Posterior cingulate gyrus (tissue), 11 donors: ENCODE measurements at regions not wholly inside any gene's neighbourhood (a gene's known extent, or its start where the extent isn't known, plus 50 kb on each side); places are given as distances from the start of the nearest gene placed in this dataset.
"Not testable (repeated sequence)": the region's sequence is repeated elsewhere in the genome, so short reads cannot be mapped to it uniquely, and the experiment has no call there.

ENCODE experiments used
- DNase-seq, 10 donors: peaks; one replicate each; pipeline versions ENCODE4 v3.0.0 to v3.0.0-alpha.2; 2020 to 2021; ENCODE audit warnings: mixed read lengths in 3 of 10
- intact Hi-C: fragments of 100-400 bp; cut with DNase I; formaldehyde crosslinking; loops from one replicate; pipeline ENCODE4 v1.15.1; 2023

DNA sequence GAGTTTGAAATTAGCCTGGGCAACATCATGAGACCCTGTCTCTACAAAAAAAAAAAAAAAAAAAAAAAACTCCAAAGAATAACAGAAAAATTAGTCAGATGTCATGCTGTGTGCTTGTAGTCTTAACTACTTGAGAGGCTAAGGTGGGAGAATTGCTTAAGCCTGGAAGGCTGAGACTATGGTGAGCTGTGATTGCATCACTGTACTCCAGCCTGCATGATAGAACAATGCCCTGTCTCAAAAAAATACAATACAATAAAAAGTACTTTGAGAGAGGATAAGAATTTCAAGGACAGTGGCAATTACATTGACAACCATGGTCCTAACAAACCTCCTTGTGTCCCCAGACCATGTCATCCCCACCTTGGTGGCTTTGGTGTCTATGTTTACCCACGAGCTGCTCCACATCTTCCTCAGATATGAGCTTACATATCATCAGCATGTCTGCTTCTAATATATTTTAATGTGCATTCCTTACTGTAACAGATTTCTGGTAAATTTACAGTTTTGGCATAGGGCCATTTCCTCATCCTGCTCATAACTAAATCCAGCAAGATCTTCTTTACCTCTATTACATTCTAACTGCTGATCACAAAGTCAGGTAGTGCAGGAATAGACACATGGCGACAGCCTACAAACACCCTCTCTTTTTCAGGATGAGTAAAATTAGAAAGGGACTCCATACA lies 437.7 kb upstream of the HNRNPA3 start:
- intact Hi-C loops: no loop called here
- DNase-seq: no peak

DNA sequence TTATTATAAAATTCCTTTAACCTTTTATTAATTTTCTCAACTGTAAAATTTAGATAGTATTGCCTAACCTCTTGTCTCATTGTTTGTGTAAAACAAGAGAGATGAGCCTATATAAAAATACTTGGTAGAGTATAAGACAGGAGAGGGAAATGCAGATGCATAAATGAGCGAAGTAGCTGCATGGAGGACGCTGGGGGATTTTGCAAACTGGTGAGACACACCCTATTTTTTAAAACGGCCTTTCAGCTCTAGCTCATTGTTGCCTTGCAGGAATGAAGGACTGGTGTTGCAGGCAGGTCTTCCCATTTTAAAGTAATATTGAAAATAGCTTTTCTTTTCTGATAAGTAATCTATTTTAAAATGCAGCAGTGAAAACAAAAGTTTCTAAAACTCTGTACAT lies 435.3 kb upstream of the HNRNPA3 start:
- DNase-seq: no peak
- intact Hi-C loops: no loop called here

DNA sequence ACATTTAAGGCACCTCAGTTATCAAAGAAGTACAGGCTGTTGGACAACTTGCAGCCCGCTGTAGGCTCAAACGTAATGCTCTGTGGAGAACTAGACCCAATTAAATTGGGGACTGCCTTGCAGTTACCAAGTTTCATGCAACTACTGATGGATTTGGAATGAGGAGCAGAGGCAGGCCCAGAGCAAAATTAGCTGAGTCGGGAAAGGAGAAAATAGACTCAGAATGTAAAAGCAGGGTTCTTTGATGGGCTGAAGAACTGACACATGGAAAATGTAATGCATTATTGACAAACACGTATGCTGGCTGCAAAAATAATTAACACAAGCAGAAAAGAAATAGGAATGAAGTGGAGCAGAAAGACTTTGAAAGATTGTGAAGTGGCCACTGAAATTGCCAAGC lies 432.7 kb upstream of the HNRNPA3 start:
- no peak for DNase-seq
- intact Hi-C loops: no loop called here

DNA sequence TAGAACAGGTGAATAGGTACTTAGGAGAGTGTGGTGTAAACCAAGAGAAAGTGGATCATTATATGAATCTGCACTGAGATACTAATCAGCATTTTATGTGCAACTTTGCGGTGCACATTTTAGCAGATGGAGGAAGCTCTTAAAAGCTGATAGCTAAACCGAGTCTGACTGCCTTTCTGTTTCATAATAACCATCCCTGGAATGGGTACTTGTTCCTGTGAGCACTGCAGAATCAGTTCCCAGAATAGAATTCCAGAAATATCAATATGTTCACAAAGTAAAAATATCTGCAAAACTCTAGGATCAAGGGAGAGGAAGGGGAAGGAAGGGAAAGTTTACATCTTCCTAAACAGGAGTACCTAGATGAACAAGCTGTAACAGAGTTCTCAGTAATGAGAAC lies 432.2 kb upstream of the HNRNPA3 start:
- intact Hi-C loops: no loop called here
- DNase-seq: no peak

DNA sequence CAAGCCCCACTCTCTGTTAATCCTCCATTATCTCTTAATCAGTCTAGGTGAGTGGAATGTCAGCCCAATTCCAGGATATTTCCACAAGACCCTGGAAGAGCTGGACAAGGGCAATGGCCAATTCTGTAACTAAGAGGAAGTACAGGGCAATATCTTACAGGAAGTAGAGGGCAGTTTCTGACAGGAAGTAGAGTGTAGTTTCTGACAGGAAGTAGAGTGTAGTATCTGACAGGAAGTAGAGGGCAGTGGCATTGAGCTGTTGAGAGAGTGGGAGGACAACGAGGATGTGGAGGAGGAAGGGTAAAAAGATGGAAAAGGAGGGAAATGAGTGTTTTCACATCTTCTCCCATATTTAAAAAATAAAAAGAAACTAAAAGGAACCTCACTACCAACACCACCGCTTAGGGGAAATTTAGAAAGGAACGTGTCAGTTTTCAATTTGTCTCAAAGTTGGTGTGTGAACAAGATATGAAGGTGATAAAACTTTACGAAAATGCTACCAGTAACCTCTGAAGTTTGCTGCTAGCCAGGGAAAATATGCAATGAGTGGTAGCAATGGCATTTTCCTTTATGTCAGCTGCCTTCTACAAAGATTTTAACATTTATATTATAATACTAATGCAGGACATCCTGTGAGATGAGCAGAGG lies 430.9 kb upstream of the HNRNPA3 start:
- intact Hi-C loops: no loop called here
- DNase-seq: no peak

DNA sequence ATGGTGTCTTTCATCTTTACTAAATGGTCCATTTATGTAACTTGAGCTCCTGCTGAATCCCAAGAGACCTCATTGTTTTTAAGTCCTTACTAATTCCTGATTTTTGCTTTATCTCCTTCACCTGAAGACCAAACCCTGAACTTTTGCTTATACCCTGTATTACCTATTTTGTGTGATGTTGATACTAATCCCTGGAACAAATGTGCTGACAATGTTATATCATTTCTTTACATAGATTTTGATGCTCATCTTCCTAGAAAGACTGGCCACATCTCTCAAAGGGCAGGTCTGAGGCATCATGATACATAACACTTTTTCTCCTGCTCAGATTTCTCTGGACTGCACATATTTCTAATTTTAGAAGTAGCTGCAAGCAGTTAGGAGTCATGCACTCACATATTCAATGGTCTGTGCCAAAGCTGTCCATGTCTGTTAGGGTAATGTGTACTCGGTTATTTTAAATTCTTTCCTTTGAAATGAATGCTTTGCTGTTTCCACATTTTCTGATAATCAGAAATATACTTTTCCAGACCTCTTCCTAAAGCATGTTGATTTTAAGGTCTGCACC lies 427.9 kb upstream of the HNRNPA3 start:
- intact Hi-C loops: no loop called here

DNA sequence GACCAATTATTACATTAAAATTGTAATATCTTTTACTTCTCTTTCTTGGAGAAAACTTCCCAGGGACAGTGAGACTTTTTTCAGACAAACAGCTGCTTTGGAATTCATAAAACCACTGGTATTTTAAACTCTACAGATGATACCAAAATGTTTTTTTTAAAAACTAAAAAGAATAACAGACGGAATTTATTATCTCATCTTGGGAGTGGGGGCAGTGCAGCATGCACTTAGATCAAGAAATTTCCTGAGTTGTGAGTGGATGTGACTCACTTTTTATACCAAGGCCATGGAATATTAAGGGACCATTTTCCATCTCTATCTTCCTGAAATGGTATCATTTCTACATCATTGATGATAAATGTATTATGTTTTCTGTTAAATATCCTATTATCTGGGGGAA lies 422.8 kb upstream of the HNRNPA3 start:
- DNase-seq: no peak
- intact Hi-C loops: no loop called here

More for the DNA sequence above, 427.9 kb upstream of the HNRNPA3 start:
- DNase-seq: no peak

DNA sequence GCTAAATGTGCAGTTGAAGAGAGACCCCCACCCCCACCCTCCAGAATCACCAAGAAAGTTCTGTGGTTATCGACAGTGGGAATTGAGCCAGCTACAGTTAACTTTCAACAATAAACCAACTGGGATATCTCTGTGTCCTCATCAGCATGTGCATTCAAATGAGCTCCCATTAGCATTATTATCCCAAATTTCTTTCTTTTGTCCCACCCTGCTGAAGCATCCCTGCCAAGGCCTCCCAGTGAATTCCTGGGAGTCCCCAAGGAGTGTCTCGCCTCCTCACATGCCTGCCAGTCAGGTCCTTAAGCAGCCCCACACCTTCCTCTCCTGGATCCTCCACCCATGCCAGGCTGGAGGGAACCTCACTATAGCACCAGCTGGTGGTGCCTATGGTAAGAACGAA lies 422.1 kb upstream of the HNRNPA3 start:
- no peak for DNase-seq
- intact Hi-C loops: no loop called here

DNA sequence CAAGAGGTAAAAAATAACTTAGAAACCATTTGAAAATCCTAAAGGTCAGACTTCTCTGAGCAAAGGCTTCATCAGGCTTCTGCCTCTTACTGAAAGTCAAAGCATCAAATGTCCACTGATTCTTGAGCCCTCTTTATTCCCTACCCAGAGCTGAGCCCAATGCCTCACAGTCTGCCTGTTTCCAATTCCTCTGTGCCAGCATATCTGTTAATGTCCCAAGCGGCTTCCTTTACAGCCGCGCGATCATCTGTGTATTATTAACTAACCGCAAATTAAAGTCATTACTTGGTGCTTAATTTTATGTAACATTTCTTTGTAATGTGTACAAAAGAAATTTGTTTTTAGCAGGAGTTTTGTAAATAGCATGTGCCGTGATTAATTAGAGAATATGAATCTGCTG lies 418.8 kb upstream of the HNRNPA3 start:
- intact Hi-C loops: no loop called here
- DNase-seq: no peak

DNA sequence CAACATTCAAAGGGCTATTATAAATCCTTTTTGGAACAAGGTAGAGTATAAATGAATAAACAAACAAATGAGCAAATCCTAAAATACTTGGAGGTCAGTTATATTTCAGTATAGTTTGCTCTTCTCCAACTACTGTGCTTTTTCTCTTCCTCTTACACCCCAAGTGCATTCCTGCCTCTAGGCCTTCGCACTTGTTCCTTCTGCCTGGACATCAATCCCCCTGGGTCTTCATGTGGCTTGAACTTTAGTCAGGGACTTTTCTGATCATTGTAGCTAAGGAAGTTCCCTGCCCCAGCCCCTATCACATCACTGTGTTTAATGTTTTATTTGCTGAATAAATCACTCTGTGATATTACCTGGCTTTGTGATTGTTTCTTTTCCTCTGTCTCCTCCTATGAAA lies 418.2 kb upstream of the HNRNPA3 start:
- intact Hi-C loops: no loop called here
- DNase-seq: no peak

DNA sequence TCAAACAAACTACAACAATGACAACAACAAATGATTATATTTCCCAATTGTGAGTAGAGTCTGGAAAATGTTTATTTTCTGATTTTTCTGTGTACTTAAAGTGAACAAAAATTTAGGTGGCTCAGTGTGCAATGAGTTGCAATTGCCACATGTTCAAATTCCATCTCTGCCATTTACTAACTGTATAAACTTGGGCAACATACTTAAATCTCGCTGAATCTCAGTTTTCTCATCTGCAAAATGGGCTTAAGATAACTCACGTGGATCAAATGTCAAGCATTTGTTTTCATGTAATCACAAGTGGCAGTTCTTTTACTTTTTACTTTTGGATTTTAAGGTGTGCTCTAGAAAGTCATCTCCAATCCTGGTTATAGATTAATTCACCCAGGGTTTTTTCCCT lies 416.8 kb upstream of the HNRNPA3 start:
- no peak for DNase-seq
- intact Hi-C loops: no loop called here

DNA sequence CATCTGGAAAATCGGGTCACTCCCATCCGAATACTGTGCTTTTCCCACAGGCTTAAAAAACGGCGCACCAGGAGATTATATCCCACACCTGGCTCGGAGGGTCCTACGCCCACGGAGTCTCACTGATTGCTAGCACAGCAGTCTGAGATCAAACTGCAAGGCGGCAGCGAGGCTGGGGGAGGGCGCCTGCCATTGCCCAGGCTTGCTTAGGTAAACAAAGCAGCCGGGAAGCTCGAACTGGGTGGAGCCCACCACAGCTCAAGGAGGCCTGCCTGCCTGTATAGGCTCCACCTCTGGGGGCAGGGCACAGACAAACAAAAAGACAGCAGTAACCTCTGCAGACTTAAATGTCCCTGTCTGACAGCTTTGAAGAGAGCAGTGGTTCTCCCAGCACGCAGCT lies 415.9 kb upstream of the HNRNPA3 start:
- intact Hi-C loops, DNase-seq: not testable (repeated sequence)

DNA sequence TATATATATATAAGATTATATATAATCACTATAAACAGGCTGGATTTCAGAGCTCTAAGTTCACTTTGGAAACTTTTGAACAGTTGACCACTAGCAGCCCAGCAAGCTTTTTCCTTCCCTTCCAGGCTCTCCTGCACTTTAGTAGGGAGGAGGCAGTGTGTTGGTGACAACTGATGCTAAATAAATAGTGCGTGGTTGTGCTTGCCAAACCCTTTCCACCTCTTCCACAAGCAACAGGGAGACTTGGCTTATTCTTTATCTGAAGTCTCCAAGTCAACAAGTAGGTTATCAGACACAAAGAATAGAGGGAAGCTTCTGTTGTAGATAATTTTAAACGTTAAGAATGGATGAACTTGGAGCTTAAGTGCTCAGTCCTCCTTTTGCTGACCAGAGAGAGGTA lies 408.2 kb upstream of the HNRNPA3 start:
- intact Hi-C loops: no loop called here
- no peak for DNase-seq

DNA sequence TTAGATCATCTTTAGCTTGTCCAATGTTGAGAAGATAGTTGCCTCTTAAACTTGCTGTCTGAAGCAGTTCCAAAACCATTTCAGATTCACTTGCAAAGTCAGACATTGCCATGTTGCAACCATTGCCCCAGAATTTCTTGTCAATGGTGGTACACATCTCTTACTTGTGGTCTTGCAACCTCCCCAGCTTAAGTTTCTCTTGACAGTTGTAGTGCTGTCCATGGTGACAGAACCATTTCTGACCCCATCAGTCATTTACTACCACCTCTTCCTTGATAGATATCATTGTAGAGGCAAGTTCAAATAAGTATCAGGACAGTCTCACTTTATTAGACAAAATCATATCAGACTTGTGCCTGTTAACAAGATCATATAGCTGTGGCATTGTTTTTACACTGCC lies 407.2 kb upstream of the HNRNPA3 start:
- DNase-seq: no peak
- intact Hi-C loops: no loop called here

DNA sequence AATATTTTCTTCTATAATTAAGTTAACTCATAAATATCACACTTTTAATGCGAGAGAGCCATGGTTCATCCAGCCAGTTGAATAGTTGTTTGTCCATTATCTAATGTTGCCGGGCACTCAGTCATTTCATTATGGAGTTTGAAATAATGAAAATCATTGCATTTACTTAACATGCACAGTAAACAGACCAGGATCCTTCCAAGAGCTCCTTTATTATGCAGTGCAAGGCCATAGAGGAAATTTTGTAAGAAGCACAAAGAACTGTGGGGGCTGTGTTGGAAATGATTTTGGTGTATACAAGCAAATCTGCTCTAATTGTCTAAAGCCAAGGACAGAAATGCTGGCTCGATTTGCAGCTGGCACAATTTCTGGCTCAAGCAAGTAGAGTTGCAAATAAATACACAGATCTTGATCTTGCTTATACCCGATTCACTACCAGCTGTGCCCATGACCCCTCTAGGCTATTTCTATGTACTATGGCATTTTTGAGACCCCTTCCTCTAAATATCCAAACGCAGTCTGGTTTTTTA lies 400.3 kb upstream of the HNRNPA3 start:
- DNase-seq: peak in 1 of 10 donors; percentile 8
- intact Hi-C loops: loop anchor here (5.0 kb wide), 1 partner anchor 685 kb away; the partner anchor contains the start of gene HOXD8

DNA sequence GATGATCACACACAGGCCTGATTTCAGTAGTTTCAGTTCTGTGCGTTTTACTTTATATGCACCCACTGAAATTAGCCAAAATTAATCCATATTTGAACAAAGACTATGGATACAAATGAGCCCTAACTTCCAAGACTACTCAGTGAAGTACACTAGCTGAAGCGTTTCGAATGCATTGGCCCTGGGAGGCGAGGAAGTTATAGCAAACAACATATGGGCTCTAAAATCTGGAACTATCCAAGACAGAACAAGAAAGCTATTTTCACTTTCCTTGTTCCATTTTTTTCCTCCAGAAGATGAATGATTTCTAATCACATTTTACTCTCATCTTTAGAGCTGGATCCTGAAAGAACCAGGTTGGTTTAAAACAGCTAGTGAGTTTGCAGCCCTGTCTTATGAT lies 399.4 kb upstream of the HNRNPA3 start:
- no peak for DNase-seq
- intact Hi-C loops: loop anchor here (5.0 kb wide), 1 partner anchor 686 kb away; the partner anchor contains the start of gene HOXD8

DNA sequence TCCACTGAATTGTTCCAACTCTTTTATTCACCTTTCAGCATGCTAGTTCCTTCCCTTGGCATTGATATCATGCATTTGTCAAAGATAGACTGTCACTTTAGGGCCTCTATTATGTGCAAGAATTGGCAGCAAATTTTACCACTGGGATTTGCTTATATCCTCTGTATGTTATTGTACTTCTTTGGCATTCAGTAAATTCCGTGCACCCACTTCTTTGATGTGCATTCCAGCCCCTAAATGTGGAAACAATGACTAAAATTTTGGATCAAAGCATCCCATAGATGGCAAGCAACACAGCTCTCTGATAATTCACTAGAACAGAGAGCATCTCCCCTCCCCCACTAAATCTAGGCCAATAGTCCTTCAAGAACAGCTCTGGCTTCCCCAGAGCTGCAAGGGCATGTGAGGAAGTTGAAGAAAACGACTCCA lies 399.0 kb upstream of the HNRNPA3 start:
- DNase-seq: no peak
- intact Hi-C loops: loop anchor here (5.0 kb wide), 1 partner anchor 686 kb away; the partner anchor contains the start of gene HOXD8

DNA sequence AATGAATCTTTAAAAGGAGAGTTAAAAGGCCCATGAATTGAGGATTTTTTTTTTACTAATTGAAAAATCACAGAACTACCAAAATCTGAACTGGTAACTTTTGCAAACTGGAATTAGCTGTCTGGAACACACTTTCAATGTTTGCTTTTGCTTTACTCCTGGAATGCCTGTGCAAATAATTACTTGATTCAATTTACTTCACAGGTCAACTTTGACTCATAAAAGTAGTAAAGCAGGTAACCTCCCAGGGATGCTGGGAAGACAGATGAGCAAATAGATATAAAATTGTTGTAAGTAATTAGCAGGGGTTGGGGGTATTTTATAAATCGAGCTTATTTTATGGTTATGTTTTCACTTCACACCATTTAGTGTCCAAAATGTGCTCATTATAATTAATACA lies 398.3 kb upstream of the HNRNPA3 start:
- DNase-seq: no peak
- intact Hi-C loops: loop anchor here (5.0 kb wide), 1 partner anchor 687 kb away; the partner anchor contains the start of gene HOXD8

DNA sequence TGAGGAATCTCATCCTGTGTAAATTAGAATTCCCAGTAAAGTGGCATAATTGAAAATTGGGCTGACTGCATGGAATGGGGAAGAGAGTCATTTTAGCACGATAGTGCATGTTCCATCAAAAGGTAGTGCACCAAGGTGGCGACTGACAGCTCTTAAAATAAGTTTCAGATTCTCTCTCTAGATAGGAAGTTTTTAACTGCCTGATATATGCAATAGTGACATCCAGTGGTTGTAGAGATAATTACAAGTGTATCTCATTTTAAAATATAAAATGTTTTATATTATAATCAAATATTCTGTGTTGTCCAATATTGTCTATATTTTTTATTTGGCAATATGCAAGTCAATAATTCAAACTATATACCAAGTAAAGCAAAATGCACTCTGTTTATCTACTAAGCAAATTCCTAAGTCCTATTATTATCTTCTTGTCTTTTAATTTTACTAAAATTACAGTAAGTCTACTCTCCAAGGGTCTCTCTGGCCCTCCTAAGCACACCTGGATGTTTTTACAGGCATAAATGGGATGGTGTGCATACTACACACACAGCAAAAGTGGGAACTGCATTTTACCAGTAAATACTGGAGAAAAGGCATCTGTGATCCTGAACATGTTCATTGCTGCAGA lies 397.7 kb upstream of the HNRNPA3 start:
- no peak for DNase-seq
- intact Hi-C loops: loop anchor here (5.0 kb wide), 2 partner anchors 673 to 688 kb away; partner anchors contain the start of gene HOXD8

DNA sequence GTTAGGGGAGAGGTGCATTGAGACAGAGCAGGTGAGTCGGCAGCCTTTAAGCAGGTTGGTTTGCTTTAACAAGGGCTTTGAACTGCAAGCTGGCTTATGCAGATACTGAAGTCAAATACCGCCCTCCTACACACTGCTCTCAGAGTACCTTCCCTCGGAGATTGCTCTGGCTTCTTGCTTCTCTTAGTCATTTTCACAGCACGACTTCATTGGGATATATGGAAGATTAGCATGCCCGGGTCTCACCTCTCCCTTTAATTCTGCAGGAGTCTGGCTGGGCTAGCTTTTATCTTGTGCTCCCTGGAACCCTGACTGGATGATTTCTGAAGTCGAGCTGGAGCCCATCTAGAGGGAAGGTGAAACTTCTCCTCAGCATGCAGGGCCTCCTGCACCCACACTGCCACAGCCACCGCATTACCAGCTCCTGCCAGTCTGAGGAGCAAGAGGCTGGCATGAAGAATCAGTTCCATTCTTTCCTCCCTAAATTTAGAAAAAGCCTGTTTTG lies 395.5 kb upstream of the HNRNPA3 start:
- intact Hi-C loops: loop anchor here (5.0 kb wide), 1 partner anchor 675 kb away; no protein-coding TSS in a partner anchor
- DNase-seq: peak in 8 of 10 donors; percentile 15 to 91 (median 44)

DNA sequence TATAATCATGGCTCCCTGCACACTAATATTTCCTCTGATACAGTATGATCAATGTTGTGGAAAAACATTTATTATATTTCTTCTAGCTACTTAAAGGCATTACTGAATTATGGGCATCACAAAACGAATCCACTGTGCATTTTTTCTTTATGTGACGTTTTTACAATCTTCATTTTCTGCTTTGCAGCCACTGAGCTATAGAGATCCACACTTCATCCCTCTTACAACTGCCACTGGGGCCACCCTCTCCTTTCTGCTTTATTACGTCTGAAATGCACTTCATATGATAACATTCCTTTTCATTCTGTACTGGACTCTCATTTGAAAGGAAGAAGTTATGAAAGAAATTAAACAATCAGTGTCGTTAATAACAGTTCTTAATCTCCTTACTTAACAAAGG lies 394.5 kb upstream of the HNRNPA3 start:
- no peak for DNase-seq
- intact Hi-C loops: loop anchor here (5.0 kb wide), 1 partner anchor 676 kb away; no protein-coding TSS in a partner anchor
